GM21381 (cell line): ENCODE measurements at regions not wholly inside any gene's neighbourhood (a gene's known extent, or its start where the extent isn't known, plus 50 kb on each side); places are given as distances from the start of the nearest gene placed in this dataset.
A peak's percentile ranks its signal among the peaks of the same experiment; 100 is the strongest.

ENCODE experiments used
- ATAC-seq: cut with Tn5 transposase; IDR thresholded peaks from one replicate; pipeline ENCODE4 v1.9.1; 2021; ENCODE audit warnings: mild to moderate bottlenecking, moderate library complexity; ENCODE audit not compliant: unreplicated experiment

DNA sequence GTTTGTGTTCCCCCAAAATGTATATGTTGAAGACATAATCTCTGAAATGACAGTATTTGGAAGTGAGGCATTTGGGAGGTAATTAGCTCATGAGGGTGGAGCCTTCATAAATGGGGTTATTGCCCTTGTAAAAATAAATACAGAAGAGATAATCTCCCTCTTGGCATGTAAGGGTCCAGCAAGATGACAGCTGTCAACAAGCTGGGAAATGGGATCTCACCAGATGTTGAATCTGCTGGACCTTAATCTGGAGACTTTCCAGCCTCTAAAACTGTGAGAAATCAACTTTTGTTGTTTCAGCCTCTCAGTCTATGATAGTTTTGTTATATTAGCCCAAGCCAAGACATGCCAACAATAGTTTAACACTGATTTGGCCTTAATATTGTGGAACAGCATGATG lies 438.2 kb upstream of the PCDH7 start:
- ATAC-seq, result no peak

DNA sequence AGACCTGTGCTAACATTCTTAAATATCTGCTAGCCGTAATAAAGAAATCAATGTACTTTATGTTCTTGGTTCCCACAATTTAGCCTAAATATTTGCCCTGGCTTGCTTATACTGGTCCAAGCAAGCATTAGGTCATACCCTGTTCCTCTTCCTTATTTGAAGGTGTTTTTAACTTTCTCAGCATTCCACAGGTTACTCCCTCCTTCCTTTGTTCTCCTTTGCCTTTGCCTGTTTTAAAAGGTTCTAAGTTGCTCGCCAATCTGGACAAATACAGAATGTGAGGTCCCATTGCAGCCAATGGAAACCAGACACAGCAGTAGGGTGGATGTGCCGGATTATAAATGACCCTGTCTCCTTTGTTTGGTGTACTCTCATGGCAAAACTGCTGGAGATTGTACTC lies 436.8 kb upstream of the PCDH7 start:
- ATAC-seq, result no peak

GRCh38 chr4:30294295-30294694 lies 425.9 kb upstream of the PCDH7 start:
- ATAC-seq, result no peak

DNA sequence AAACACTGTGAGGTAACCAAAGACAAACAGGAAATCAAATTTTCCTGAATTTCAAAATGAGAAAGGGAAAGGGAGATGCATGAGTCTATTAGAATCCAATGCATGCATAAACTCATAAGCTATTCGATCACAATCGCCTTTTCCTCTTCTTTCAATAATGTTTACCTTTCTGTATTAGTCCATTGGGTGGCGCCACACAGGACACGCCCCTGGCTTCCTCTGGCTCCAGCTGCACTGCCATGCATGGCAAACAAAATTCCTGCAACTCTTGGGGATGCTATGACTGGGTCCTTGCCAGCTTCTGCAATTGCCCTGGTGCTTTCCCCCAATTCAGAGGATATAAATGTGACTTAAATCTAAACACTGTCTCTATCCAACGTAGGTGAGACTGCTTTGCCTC lies 424.5 kb upstream of the PCDH7 start:
- no peak for ATAC-seq

DNA sequence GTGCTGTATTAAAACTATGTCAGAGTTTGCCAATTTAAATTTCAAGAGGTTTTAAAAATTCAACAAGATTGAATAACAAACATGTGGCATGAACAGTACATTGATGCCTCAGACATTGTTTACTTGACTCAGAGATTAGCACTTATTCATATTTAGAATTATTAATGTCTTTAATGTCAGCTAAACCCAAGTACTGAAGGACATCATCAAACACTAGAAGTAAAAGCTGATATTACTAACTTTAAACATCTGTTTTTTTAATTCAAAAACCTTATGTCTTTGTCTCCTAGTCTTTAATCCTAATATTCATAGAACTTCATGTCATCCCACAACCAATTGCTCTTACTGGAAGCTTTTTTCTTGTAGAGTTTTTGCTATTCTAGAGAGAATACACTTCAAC lies 406.2 kb upstream of the PCDH7 start:
- ATAC-seq, result no peak

DNA sequence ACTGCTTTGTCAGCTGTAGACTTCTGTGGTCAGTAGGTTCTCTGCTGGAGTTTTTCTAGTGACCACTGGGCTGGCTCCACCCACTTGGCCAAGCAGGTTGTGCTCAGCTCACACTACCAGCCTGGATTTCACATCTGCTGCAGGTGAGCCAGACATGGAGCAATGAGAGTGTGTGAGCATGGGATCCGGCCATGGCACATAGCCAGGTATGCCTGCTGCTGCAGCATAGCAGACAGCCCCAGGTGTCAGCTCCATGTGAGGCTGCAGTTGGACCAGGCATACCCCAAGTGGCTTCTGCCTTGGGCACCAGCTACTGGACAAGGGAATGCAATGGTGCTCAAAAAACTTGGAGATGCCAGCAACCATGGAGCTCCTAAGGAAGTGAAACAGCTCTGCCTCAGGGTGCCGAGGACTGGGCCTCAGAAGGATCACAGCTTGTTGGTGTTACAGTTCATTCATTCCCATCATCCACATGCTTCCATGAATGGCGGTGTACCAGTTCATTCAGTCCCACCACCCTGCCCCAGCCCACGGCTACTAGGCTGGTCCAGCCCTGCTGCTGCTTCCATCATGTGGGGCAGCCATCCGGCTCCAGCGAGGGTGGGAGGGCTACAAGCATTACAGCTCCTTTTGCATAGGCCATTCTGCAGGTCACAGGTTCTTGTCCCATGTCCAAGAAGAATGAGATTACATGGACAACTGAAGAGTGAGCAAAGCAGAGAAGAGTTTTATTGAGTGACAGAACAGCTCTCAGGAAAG lies 389.1 kb upstream of the PCDH7 start:
- ATAC-seq, result no peak

DNA sequence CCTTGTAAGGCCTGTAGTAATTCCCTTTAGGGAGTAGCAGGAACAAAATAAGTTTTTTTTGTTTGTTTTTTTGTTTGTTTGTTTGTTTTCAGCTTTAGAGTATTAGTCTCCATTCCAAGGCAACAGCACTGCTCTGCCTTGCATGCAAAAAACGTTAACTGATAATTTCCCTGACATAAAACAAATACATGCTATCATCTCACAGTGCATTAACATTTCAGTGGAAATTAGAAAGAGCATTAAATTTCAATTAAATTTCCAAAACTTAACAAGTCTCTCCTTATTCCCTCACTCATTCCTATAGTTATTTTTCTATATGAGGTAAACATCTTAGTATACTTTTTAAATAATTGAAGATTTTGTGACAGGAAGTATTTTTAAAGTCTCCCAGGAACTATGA lies 378.4 kb upstream of the PCDH7 start:
- no peak for ATAC-seq

DNA sequence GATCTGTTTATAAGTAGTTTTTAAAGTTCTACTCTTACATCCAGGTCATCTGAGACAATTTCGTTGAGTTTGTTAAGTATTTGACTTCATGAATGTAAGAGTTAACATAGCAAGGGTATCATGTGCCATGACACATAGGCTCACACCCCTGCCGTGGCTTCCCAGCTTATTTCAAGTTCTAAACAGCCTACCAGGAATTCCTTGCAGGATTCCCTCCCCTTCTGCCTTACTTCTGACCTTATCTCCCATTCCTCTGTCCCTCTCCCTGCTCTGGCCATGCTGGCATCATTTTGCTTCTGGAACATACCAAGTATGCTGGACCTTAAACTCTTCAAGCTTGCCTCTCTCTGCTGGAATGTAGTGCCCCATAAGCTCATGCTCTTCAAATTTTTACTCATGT lies 369.9 kb upstream of the PCDH7 start:
- no peak for ATAC-seq

DNA sequence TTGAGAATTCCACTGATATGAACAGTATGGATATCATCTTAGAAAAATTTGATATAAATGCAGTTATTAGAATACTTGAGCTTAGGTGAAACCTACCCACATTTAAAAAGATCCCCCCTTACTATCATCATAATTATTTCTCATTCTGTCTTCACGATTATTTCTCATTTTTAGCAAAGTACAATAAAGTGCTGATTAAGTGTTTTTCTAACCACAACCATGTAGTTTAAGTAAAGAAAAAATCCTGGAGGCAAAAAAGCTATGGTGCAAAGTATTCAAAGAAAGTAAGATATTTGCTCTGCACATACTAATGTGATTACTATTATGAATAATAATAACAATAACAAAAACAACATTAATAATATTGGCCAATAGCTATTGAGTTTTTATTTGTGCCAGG lies 365.6 kb upstream of the PCDH7 start:
- ATAC-seq, result no peak

DNA sequence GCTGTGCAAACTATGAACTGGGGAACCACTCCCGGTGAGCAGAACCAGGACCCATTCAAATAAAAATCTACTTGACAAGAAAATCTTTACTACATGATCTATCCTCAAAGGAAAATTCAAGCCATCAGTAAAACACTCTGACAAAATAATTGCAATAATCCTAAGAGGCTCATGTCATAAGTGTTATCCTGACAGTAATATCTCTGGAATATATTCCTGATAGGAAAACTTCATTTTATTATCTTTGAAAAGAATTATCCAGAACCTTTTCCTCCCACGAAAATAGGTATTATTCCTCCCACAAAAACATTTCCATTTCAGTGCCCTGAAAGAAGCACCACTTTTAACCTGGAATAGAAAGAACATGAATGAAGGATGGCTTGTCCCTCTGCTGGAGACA lies 357.7 kb upstream of the PCDH7 start:
- ATAC-seq, result no peak

DNA sequence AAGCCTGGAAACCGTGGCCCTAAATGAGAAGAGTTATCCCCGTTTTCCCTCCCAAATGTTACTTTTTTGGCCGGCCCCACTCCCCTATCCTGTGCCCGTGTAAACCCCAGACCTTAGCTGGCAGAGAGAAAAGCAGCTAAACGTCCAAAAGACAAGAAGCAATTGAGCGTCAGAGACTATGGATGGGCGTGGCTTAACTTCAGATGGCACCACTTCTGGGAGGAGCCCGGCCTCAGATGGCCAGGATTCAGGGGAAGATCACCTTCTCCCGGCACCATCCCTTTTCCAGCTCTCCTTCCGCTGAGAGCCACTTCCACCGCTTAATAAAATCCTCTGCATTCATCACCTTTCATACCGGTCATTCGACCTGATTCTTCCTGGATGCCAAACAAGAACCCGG lies 350.1 kb upstream of the PCDH7 start:
- ATAC-seq, result no peak

- ATAC-seq, result peak; percentile 83
Observed at GRCh38 chr4:30380404-30380998, 339.7 kb upstream of the PCDH7 start.

- no peak for ATAC-seq
Observed at GRCh38 chr4:30385650-30386049, 334.5 kb upstream of the PCDH7 start.

GRCh38 chr4:30386266-30386895 lies 333.8 kb upstream of the PCDH7 start:
- ATAC-seq, result no peak

GRCh38 chr4:30395902-30396301 lies 324.3 kb upstream of the PCDH7 start:
- ATAC-seq, result no peak

GRCh38 chr4:30396772-30397475 lies 323.2 kb upstream of the PCDH7 start:
- ATAC-seq, result no peak

DNA sequence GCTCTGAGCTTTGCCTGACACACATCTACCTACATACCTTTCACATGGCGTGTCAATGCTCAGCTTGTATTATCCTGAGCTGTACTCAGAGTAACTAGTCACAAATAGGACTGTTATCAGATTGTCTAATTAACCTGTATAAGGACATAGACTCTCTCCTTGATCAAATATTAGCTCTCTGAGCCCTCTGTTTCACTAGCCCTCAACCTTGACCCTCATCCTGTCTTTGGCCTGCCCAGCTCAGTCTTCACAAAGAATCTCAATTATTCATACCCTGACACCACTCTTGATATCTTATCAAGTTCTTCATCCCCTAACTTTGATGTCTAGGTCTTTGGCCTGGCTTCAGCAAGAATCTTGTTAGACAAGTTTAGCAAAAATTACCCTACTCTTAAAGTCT lies 320.7 kb upstream of the PCDH7 start:
- ATAC-seq, result no peak

GRCh38 chr4:30402276-30402675 lies 317.9 kb upstream of the PCDH7 start:
- no peak for ATAC-seq

DNA sequence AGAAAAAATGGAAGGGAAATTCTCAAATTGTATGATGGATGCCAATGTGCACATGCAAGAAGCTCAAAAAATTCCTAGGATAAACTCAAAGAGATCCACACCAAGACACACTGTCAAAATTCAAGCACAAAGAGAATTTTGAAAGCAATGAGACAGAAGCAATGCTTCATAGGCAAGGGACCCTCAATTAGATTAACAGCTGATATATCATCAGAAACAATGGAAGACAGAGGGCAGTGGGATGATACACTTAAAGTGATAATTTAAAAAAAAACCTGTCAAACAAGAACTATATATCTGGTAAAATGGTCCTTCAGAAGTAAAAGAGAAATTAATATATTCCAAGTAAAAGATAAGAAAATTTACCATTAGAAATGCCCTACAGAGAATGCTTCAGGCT lies 306.3 kb upstream of the PCDH7 start:
- no peak for ATAC-seq

- no peak for ATAC-seq
Observed at GRCh38 chr4:30416547-30416946, 303.6 kb upstream of the PCDH7 start.

GRCh38 chr4:30427932-30428331 lies 292.2 kb upstream of the PCDH7 start:
- ATAC-seq, result no peak
